SK-N-SH treated with all-trans-retinoic acid at 6 μM for 48 hours (cell line): ENCODE measurements at regions not wholly inside any gene's neighbourhood (a gene's known extent, or its start where the extent isn't known, plus 50 kb on each side); places are given as distances from the start of the nearest gene placed in this dataset.

ENCODE experiments used
- ATAC-seq: fragments of 200-7000 bp; cut with Tn5 transposase; 3 replicates; pipeline ENCODE4 v1.9.1; 2020; ENCODE audit warnings: mild to moderate bottlenecking, moderate library complexity
- ARNTL ChIP-seq: fragments of 450-650 bp; formaldehyde crosslinking; IDR thresholded peaks from 2 replicates; pipeline ENCODE4 v1.5.0; 2020; ENCODE audit warnings: low read depth, mild to moderate bottlenecking, moderate library complexity, borderline replicate concordance
- BACH2 ChIP-seq: fragments of 250-450 bp; sonication (Bioruptor Pico); IDR thresholded peaks from 2 replicates; pipeline ENCODE4 v1.9.0; 2021; ENCODE audit warnings: mild to moderate bottlenecking, borderline replicate concordance
- CREB5 ChIP-seq: fragments of 250-450 bp; sonication (Bioruptor Pico); IDR thresholded peaks from 2 replicates; pipeline ENCODE4 v1.5.1; 2020; ENCODE audit warnings: low read depth, mild to moderate bottlenecking, moderate library complexity
- CSDC2 ChIP-seq: fragments of 250-450 bp; sonication (Bioruptor Pico); IDR thresholded peaks from 2 replicates; pipeline ENCODE4 v1.5.0; 2020; ENCODE audit warnings: mild to moderate bottlenecking, moderate library complexity
- CSRNP3 ChIP-seq: fragments of 250-450 bp; sonication (Bioruptor Pico); IDR thresholded peaks from 2 replicates; pipeline ENCODE4 v1.5.1; 2021; ENCODE audit warnings: mild to moderate bottlenecking, moderate library complexity
- ESRRG ChIP-seq: fragments of 250-450 bp; sonication (Bioruptor Pico); IDR thresholded peaks from 2 replicates; pipeline ENCODE4 v1.6.1; 2021; ENCODE audit warnings: mild to moderate bottlenecking
- GLIS3 ChIP-seq: fragments of 250-450 bp; sonication (Bioruptor Pico); IDR thresholded peaks from 2 replicates; pipeline ENCODE4 v1.5.0; 2020; ENCODE audit warnings: mild to moderate bottlenecking, moderate library complexity
- ISL1 ChIP-seq: fragments of 250-450 bp; sonication (Bioruptor Pico); IDR thresholded peaks from 2 replicates; pipeline ENCODE4 v2.1.2; 2022; ENCODE audit warnings: mild to moderate bottlenecking, moderate library complexity
- OSR1 ChIP-seq: fragments of 250-450 bp; sonication (Bioruptor Pico); IDR thresholded peaks from 2 replicates; pipeline ENCODE4 v1.8.0; 2022; ENCODE audit warnings: moderate library complexity, mild to moderate bottlenecking, inconsistent platforms
- PATZ1 ChIP-seq: fragments of 250-450 bp; sonication (Bioruptor Pico); IDR thresholded peaks from 2 replicates; pipeline ENCODE4 v1.8.0; 2020; ENCODE audit warnings: mild to moderate bottlenecking, moderate library complexity, borderline replicate concordance
- POU6F1 ChIP-seq: fragments of 250-450 bp; sonication (Bioruptor Pico); IDR thresholded peaks from 2 replicates; pipeline ENCODE4 v1.8.0; 2021; ENCODE audit warnings: low read depth, mild to moderate bottlenecking, moderate library complexity, borderline replicate concordance
- RARB ChIP-seq: fragments of 250-450 bp; sonication (Bioruptor Pico); IDR thresholded peaks from 2 replicates; pipeline ENCODE4 v1.8.0; 2021; ENCODE audit warnings: mild to moderate bottlenecking, moderate library complexity
- SNAI2 ChIP-seq: fragments of 250-450 bp; sonication (Bioruptor Pico); IDR thresholded peaks from 2 replicates; pipeline ENCODE4 v1.5.0; 2020; ENCODE audit warnings: mild to moderate bottlenecking, moderate library complexity
- TCF4 ChIP-seq: fragments of 250-450 bp; sonication (Bioruptor Pico); IDR thresholded peaks from 2 replicates; pipeline ENCODE4 v1.8.0; 2021; ENCODE audit warnings: mild to moderate bottlenecking, moderate library complexity, borderline replicate concordance
- TOX ChIP-seq: fragments of 250-450 bp; sonication (Bioruptor Pico); IDR thresholded peaks from 2 replicates; pipeline ENCODE4 v1.8.0; 2021; ENCODE audit warnings: mild to moderate bottlenecking, moderate library complexity, borderline replicate concordance
- TSHZ2 ChIP-seq: fragments of 250-450 bp; sonication (Bioruptor Pico); IDR thresholded peaks from 2 replicates; pipeline ENCODE4 v1.5.0; 2020; ENCODE audit warnings: mild to moderate bottlenecking, moderate library complexity
- ZC3H10 ChIP-seq: fragments of 250-450 bp; sonication (Bioruptor Pico); IDR thresholded peaks from 2 replicates; pipeline ENCODE4 v1.5.1; 2021; ENCODE audit warnings: mild to moderate bottlenecking, moderate library complexity
- ZFP3 ChIP-seq: fragments of 250-450 bp; sonication (Bioruptor Pico); IDR thresholded peaks from 2 replicates; pipeline ENCODE4 v1.5.0; 2020; ENCODE audit warnings: mild to moderate bottlenecking, moderate library complexity
- ZFP30 ChIP-seq: fragments of 450-650 bp; formaldehyde crosslinking; IDR thresholded peaks from 2 replicates; pipeline ENCODE4 v1.5.0; 2022; ENCODE audit warnings: mild to moderate bottlenecking, moderate library complexity
- ZNF8 ChIP-seq: fragments of 450-650 bp; formaldehyde crosslinking; IDR thresholded peaks from 2 replicates; pipeline ENCODE4 v1.5.0; 2020; ENCODE audit warnings: mild to moderate bottlenecking, moderate library complexity

- TF ChIP-seq TOX (CRISPR knock-in tag) (no peak), PATZ1 (CRISPR knock-in tag) (no peak), POU6F1 (no peak), CREB5 (CRISPR knock-in tag) (no peak), ZC3H10 (no peak), TCF4 (CRISPR knock-in tag) (no peak)
- TF ChIP-seq, all 23 proteins: peak for 0
- no peak for ATAC-seq
Measured at GRCh38 chr11:130790689-130791088, 125.6 kb downstream of the SNX19 start.

GRCh38 chr11:130792772-130793171, 123.5 kb downstream of the SNX19 start:
- TF ChIP-seq TOX (CRISPR knock-in tag) (no peak), ZNF8 (CRISPR knock-in tag) (no peak), TCF4 (CRISPR knock-in tag) (no peak), RARB (CRISPR knock-in tag) (no peak)
- TF ChIP-seq, all 23 proteins: peak for 0
- ATAC-seq, result no peak

- TF ChIP-seq PATZ1 (CRISPR knock-in tag) (no peak), TCF4 (CRISPR knock-in tag) (no peak), BACH2 (CRISPR knock-in tag) (no peak), ZC3H10 (no peak), OSR1 (CRISPR knock-in tag) (no peak), ARNTL (CRISPR knock-in tag) (no peak), POU6F1 (no peak), CSRNP3 (CRISPR knock-in tag) (no peak), SNAI2 (CRISPR knock-in tag) (no peak), CREB5 (CRISPR knock-in tag) (no peak), GLIS3 (CRISPR knock-in tag) (no peak), ZFP30 (no peak), ESRRG (CRISPR knock-in tag) (no peak), CSDC2 (CRISPR knock-in tag) (no peak), ZNF8 (CRISPR knock-in tag) (no peak), TSHZ2 (CRISPR knock-in tag) (no peak), TOX (CRISPR knock-in tag) (no peak), ZFP3 (no peak), RARB (CRISPR knock-in tag) (no peak), ISL1 (no peak)
- TF ChIP-seq, all 23 proteins: peak for 0
- ATAC-seq, result no peak
Measured at GRCh38 chr11:130796828-130797227, 119.5 kb downstream of the SNX19 start.
